ENCODE measurements at regions not wholly inside any gene's neighbourhood (a gene's known extent, or its start where the extent isn't known, plus 50 kb on each side); places are given as distances from the start of the nearest gene placed in this dataset.

- H3K4me1 ChIP-seq (ENCODE audit: control insufficient read depth, extremely low read depth, insufficient read depth, low read length): no peaks in the 10 kb centered on the region
- ChIA-PET CTCF (no interaction called here), POLR2A (no interaction called here)
Measured at GRCh38 chr1:38551318-38552307, 308.0 kb downstream of the RRAGC start.

More at GRCh38 chr1:38551318-38552307, 308.0 kb downstream of the RRAGC start:
- Histone ChIP-seq H3K4me3 (replicated peaks in 1 of 3; ENCODE audit: insufficient read depth in 1 of 3, low read depth in 1 of 3, low read length in 3 of 3) (no peak overlapping the region), H2AFZ (ENCODE audit: low read depth, low read length) (no peak overlapping the region), H3K9me3 (replicated peaks; ENCODE audit: control insufficient read depth, insufficient read depth, low read length) (no peaks in the 10 kb centered on the region), H3K79me2 (ENCODE audit: control insufficient read depth, insufficient read depth, low read length) (no peaks in the 10 kb centered on the region), H3K27me3 (ENCODE audit: control insufficient read depth in 2 of 2, insufficient read depth in 2 of 2, low read length in 2 of 2) (peaks cover 0 to 3% of the 10 kb centered on the region in 2 experiments), H3K9ac (replicated peaks; ENCODE audit: extremely low read depth, insufficient read depth, low read length) (no peak overlapping the region), H4K20me1 (replicated peaks; ENCODE audit: control insufficient read depth, extremely low read depth, insufficient read depth, low read length) (no peaks in the 10 kb centered on the region), H3K9me1 (replicated peaks; ENCODE audit: control insufficient read depth, extremely low read depth, insufficient read depth, low read length) (no peaks in the 10 kb centered on the region), H3K27ac (ENCODE audit: insufficient read depth, low read depth, low read length) (no peak overlapping the region), H3K36me3 (ENCODE audit: control insufficient read depth in 2 of 2, extremely low read depth in 1 of 2, insufficient read depth in 2 of 2, low read length in 2 of 2) (no peaks in the 10 kb centered on the region), H3K4me2 (ENCODE audit: insufficient read depth, low read length) (no peak overlapping the region)
- FAIRE-seq (no peak), DNase-seq (ENCODE audit: low read depth, low spot score) (no peak)
- no TSS peak for BruUV-seq (replicated peaks)
- dilution Hi-C loops (cut with MboI; ENCODE audit: extremely low pct_ligation_motif_present, low sequenced_read_pairs) (no loop called here), intact Hi-C loops (cut with micrococcal nuclease) (no loop called here)
- TF ChIP-seq GATA2 (IDR thresholded peaks at IDR 0.05; ENCODE audit: insufficient read depth, insufficient read length, low read depth, low read length) (no peak), FOS (IDR thresholded peaks at IDR 0.05; ENCODE audit: borderline replicate concordance, insufficient read depth, low read length) (no peak), CTCF (IDR thresholded peaks at IDR 0.05; ENCODE audit: extremely low read depth in 1 of 2, insufficient read depth in 1 of 2, low read depth in 1 of 2, low read length in 2 of 2) (no peak), MYC (IDR thresholded peaks at IDR 0.05; ENCODE audit: low read depth, low read length) (no peak), POLR2AphosphoS5 (IDR thresholded peaks at IDR 0.05; ENCODE audit: insufficient read depth, low read depth, low read length) (no peak), JUN (IDR thresholded peaks at IDR 0.05; ENCODE audit: borderline replicate concordance, insufficient read depth, insufficient read length, low read depth) (no peak), POLR2A (IDR thresholded peaks at IDR 0.05; ENCODE audit: low read depth, low read length) (no peak), EZH2 (IDR thresholded peaks at IDR 0.05; ENCODE audit: borderline replicate concordance, low read depth, low read length, severe bottlenecking) (no peak)
- TF ChIP-seq, protein P1, sequence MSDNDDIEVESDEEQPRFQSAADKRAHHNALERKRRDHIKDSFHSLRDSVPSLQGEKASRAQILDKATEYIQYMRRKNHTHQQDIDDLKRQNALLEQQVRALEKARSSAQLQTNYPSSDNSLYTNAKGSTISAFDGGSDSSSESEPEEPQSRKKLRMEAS (IDR thresholded peaks at IDR 0.05; ENCODE audit: insufficient read depth, insufficient read length): no peak
